Prostate gland (tissue), 2 donors: ENCODE measurements at regions not wholly inside any gene's neighbourhood (a gene's known extent, or its start where the extent isn't known, plus 50 kb on each side); places are given as distances from the start of the nearest gene placed in this dataset.

Experiments used
- DNase-seq: peaks from one replicate; pipeline ENCODE4 v3.0.0-alpha.2; 2019; ENCODE audit warnings: low spot score
- H3K27ac ChIP-seq, 2 donors: fragments of 200-600 bp; sonication (generic); 2 replicates each; pipeline ENCODE4 v1.5.1; 2017 to 2019
- H3K27me3 ChIP-seq: fragments of 200-600 bp; sonication (generic); replicated peaks from 2 replicates; pipeline ENCODE4 v1.5.1; 2019; ENCODE audit not compliant: insufficient read depth
- H3K36me3 ChIP-seq, 2 donors: fragments of 200-600 bp; sonication (generic); 1 replicate in 1 of 2; 2 replicates in 1 of 2; pipeline versions ENCODE4 v1.5.1 to v1.8.1; 2017 to 2019
- H3K4me1 ChIP-seq: fragments of 200-600 bp; sonication (generic); replicated peaks from 2 replicates; pipeline ENCODE4 v1.5.1; 2019
- H3K4me3 ChIP-seq, 2 donors: fragments of 200-600 bp; sonication (generic); 2 replicates each; pipeline ENCODE4 v1.5.1; 2017 to 2019
- H3K9me3 ChIP-seq: fragments of 200-600 bp; sonication (generic); 2 replicates; pipeline ENCODE4 v1.5.1; 2017
- CTCF ChIP-seq, 4 experiments: fragments of 200-600 bp in 2 of 4; fragments of 450-650 bp in 2 of 4; sonication (generic) in 2 of 4; IDR thresholded peaks; 1 replicate in 3 of 4; 2 replicates in 1 of 4; pipeline ENCODE4 v1.5.1; 2016 to 2019; ENCODE audit warnings: antibody characterized with exemption in 4 of 4, mild to moderate bottlenecking in 2 of 4, moderate library complexity in 2 of 4
- POLR2A ChIP-seq: fragments of 450-650 bp; IDR thresholded peaks from one replicate; pipeline ENCODE4 v1.6.1; 2016; ENCODE audit warnings: antibody characterized with exemption, mild to moderate bottlenecking
- POLR2AphosphoS5 ChIP-seq: sonication (generic); formaldehyde crosslinking; IDR thresholded peaks from one replicate; pipeline ENCODE4 v1.6.1; 2017; ENCODE audit warnings: antibody characterized with exemption
- WGBS: methylation state at CpG from one replicate; pipeline ENCODE4 v1.1.5; 2018; 5-methylcytosine and 5-hydroxymethylcytosine counted together
- intact Hi-C: fragments of 100-400 bp; cut with DNase I; formaldehyde crosslinking; loops from one replicate; pipeline ENCODE4 v1.14.2; 2022

- intact Hi-C loops = no loop called here
- TF ChIP-seq CTCF (IDR thresholded peaks at IDR 0.05) = no peak
- no peak for TF ChIP-seq POLR2AphosphoS5
- TF ChIP-seq POLR2A = no peak
- Histone ChIP-seq H3K27me3 (no peaks in the 10 kb centered on the region), H3K27ac (no peak overlapping the region), H3K4me1 (no peaks in the 10 kb centered on the region), H3K36me3 (no peaks in the 10 kb centered on the region), H3K9me3 (no peaks in the 10 kb centered on the region), H3K4me3 (no peak overlapping the region)
- 87% methylated on average over 2 of the region's 2 CpGs for WGBS
- no peak for DNase-seq
Observed at GRCh38 chr13:107821492-107821891, 393.8 kb downstream of the LIG4 start.

GRCh38 chr13:107819071-107819470, 396.3 kb downstream of the LIG4 start:
- intact Hi-C loops = no loop called here
- H3K36me3 ChIP-seq = no peaks in the 10 kb centered on the region
- H3K4me3 ChIP-seq = no peak overlapping the region
- no peak for DNase-seq
- WGBS = 60% methylated on average over 2 of the region's 2 CpGs
- H3K4me1 ChIP-seq = no peaks in the 10 kb centered on the region
- no peak for TF ChIP-seq POLR2AphosphoS5
- TF ChIP-seq POLR2A = no peak
- no peak for TF ChIP-seq CTCF (IDR thresholded peaks at IDR 0.05)
- H3K27me3 ChIP-seq = no peaks in the 10 kb centered on the region
- no peaks in the 10 kb centered on the region for H3K9me3 ChIP-seq
- H3K27ac ChIP-seq = no peak overlapping the region

GRCh38 chr13:107817647-107818287, 397.6 kb downstream of the LIG4 start:
- H3K36me3 ChIP-seq = no peaks in the 10 kb centered on the region
- no peaks in the 10 kb centered on the region for H3K9me3 ChIP-seq
- no peak overlapping the region for H3K27ac ChIP-seq
- no peaks in the 10 kb centered on the region for H3K27me3 ChIP-seq
- 72% methylated on average over 6 of the region's 6 CpGs for WGBS
- DNase-seq = no peak
- no peaks in the 10 kb centered on the region for H3K4me1 ChIP-seq
- H3K4me3 ChIP-seq = no peak overlapping the region
- TF ChIP-seq POLR2A (no peak), CTCF (IDR thresholded peaks at IDR 0.05) (no peak), POLR2AphosphoS5 (no peak)
- intact Hi-C loops = no loop called here

- intact Hi-C loops = no loop called here
- no peak for TF ChIP-seq POLR2AphosphoS5
- no peak for TF ChIP-seq POLR2A
- no peak for TF ChIP-seq CTCF (IDR thresholded peaks at IDR 0.05)
- no peak for DNase-seq
Observed at GRCh38 chr13:107812014-107812412, 403.3 kb downstream of the LIG4 start.

GRCh38 chr13:107811233-107812013, 403.9 kb downstream of the LIG4 start:
- H3K27ac ChIP-seq = no peak overlapping the region
- H3K4me3 ChIP-seq = no peak overlapping the region
- intact Hi-C loops = no loop called here
- no peaks in the 10 kb centered on the region for H3K9me3 ChIP-seq
- H3K4me1 ChIP-seq = no peaks in the 10 kb centered on the region
- no peaks in the 10 kb centered on the region for H3K27me3 ChIP-seq
- TF ChIP-seq CTCF (IDR thresholded peaks at IDR 0.05) (no peak), POLR2AphosphoS5 (no peak), POLR2A (no peak)
- no peaks in the 10 kb centered on the region for H3K36me3 ChIP-seq
- WGBS = 75% methylated on average over 2 of the region's 2 CpGs
- DNase-seq = no peak

More at GRCh38 chr13:107812014-107812412, 403.3 kb downstream of the LIG4 start:
- Histone ChIP-seq H3K27ac (no peak overlapping the region), H3K4me1 (no peaks in the 10 kb centered on the region), H3K9me3 (no peaks in the 10 kb centered on the region), H3K27me3 (no peaks in the 10 kb centered on the region), H3K4me3 (no peak overlapping the region), H3K36me3 (no peaks in the 10 kb centered on the region)
